ENCODE measurements at regions not wholly inside any gene's neighbourhood (a gene's known extent, or its start where the extent isn't known, plus 50 kb on each side); places are given as distances from the start of the nearest gene placed in this dataset.

- no peaks in the 10 kb centered on the region for H3K9me3 ChIP-seq (ENCODE audit: control insufficient read depth, low read depth, low read length)
- peaks cover 5% of the 10 kb centered on the region for H3K4me1 ChIP-seq (ENCODE audit: control insufficient read depth, low read depth, low read length)
- H3K9ac ChIP-seq (ENCODE audit: low read length): no peak overlapping the region
- H3K36me3 ChIP-seq (ENCODE audit: control insufficient read depth, low read depth, low read length): no peaks in the 10 kb centered on the region
- no peak overlapping the region for H3K27ac ChIP-seq (ENCODE audit: low read length)
- no peaks in the 10 kb centered on the region for H3K27me3 ChIP-seq (ENCODE audit: control insufficient read depth, insufficient read depth, low read length)
- H3K4me3 ChIP-seq (ENCODE audit: low read length): no peak overlapping the region
Measured at GRCh38 chr20:58017231-58017969, 211.1 kb downstream of the ANKRD60 start.

- Histone ChIP-seq H3K27ac (ENCODE audit: low read length) (no peak overlapping the region), H3K36me3 (ENCODE audit: control insufficient read depth, low read depth, low read length) (no peaks in the 10 kb centered on the region), H3K9me3 (ENCODE audit: control insufficient read depth, low read depth, low read length) (no peaks in the 10 kb centered on the region), H3K27me3 (ENCODE audit: control insufficient read depth, insufficient read depth, low read length) (no peaks in the 10 kb centered on the region), H3K4me1 (ENCODE audit: control insufficient read depth, low read depth, low read length) (peaks cover 5% of the 10 kb centered on the region), H3K4me3 (ENCODE audit: low read length) (no peak overlapping the region), H3K9ac (ENCODE audit: low read length) (no peak overlapping the region)
Measured at GRCh38 chr20:58016779-58017178, 211.7 kb downstream of the ANKRD60 start.

GRCh38 chr20:58014628-58015315 is 213.7 kb downstream of the ANKRD60 start:
- H3K27me3 ChIP-seq (ENCODE audit: control insufficient read depth, insufficient read depth, low read length): no peaks in the 10 kb centered on the region
- H3K4me3 ChIP-seq (ENCODE audit: low read length): no peak overlapping the region
- no peaks in the 10 kb centered on the region for H3K36me3 ChIP-seq (ENCODE audit: control insufficient read depth, low read depth, low read length)
- H3K9me3 ChIP-seq (ENCODE audit: control insufficient read depth, low read depth, low read length): no peaks in the 10 kb centered on the region
- peaks cover 5% of the 10 kb centered on the region for H3K4me1 ChIP-seq (ENCODE audit: control insufficient read depth, low read depth, low read length)
- H3K9ac ChIP-seq (ENCODE audit: low read length): no peak overlapping the region
- H3K27ac ChIP-seq (ENCODE audit: low read length): no peak overlapping the region

- Histone ChIP-seq H3K27me3 (ENCODE audit: control insufficient read depth, insufficient read depth, low read length) (no peaks in the 10 kb centered on the region), H3K27ac (ENCODE audit: low read length) (no peak overlapping the region), H3K9me3 (ENCODE audit: control insufficient read depth, low read depth, low read length) (no peaks in the 10 kb centered on the region), H3K4me3 (ENCODE audit: low read length) (no peak overlapping the region), H3K9ac (ENCODE audit: low read length) (no peak overlapping the region), H3K4me1 (ENCODE audit: control insufficient read depth, low read depth, low read length) (peaks cover 5% of the 10 kb centered on the region), H3K36me3 (ENCODE audit: control insufficient read depth, low read depth, low read length) (no peaks in the 10 kb centered on the region)
Measured at GRCh38 chr20:58012731-58013510, 215.5 kb downstream of the ANKRD60 start.

- no peaks in the 10 kb centered on the region for H3K9me3 ChIP-seq (ENCODE audit: control insufficient read depth, low read depth, low read length)
- no peaks in the 10 kb centered on the region for H3K36me3 ChIP-seq (ENCODE audit: control insufficient read depth, low read depth, low read length)
- no peak overlapping the region for H3K9ac ChIP-seq (ENCODE audit: low read length)
- no peaks in the 10 kb centered on the region for H3K27me3 ChIP-seq (ENCODE audit: control insufficient read depth, insufficient read depth, low read length)
- peaks cover 5% of the 10 kb centered on the region for H3K4me1 ChIP-seq (ENCODE audit: control insufficient read depth, low read depth, low read length)
- H3K4me3 ChIP-seq (ENCODE audit: low read length): no peak overlapping the region
- H3K27ac ChIP-seq (ENCODE audit: low read length): no peak overlapping the region
Measured at GRCh38 chr20:58011947-58012610, 216.4 kb downstream of the ANKRD60 start.

- Histone ChIP-seq H3K4me1 (ENCODE audit: control insufficient read depth, low read depth, low read length) (peaks cover 5% of the 10 kb centered on the region), H3K9me3 (ENCODE audit: control insufficient read depth, low read depth, low read length) (no peaks in the 10 kb centered on the region), H3K9ac (ENCODE audit: low read length) (no peak overlapping the region), H3K4me3 (ENCODE audit: low read length) (no peak overlapping the region), H3K36me3 (ENCODE audit: control insufficient read depth, low read depth, low read length) (no peaks in the 10 kb centered on the region), H3K27me3 (ENCODE audit: control insufficient read depth, insufficient read depth, low read length) (no peaks in the 10 kb centered on the region), H3K27ac (ENCODE audit: low read length) (no peak overlapping the region)
Measured at GRCh38 chr20:58011106-58011946, 217.1 kb downstream of the ANKRD60 start.

GRCh38 chr20:58010666-58011065 is 217.8 kb downstream of the ANKRD60 start:
- H3K9ac ChIP-seq (ENCODE audit: low read length): no peak overlapping the region
- no peaks in the 10 kb centered on the region for H3K27me3 ChIP-seq (ENCODE audit: control insufficient read depth, insufficient read depth, low read length)
- H3K9me3 ChIP-seq (ENCODE audit: control insufficient read depth, low read depth, low read length): no peaks in the 10 kb centered on the region
- H3K27ac ChIP-seq (ENCODE audit: low read length): no peak overlapping the region
- H3K4me1 ChIP-seq (ENCODE audit: control insufficient read depth, low read depth, low read length): peaks cover 5% of the 10 kb centered on the region
- no peak overlapping the region for H3K4me3 ChIP-seq (ENCODE audit: low read length)
- H3K36me3 ChIP-seq (ENCODE audit: control insufficient read depth, low read depth, low read length): no peaks in the 10 kb centered on the region

GRCh38 chr20:58010186-58010585 is 218.3 kb downstream of the ANKRD60 start:
- Histone ChIP-seq H3K9me3 (ENCODE audit: control insufficient read depth, low read depth, low read length) (no peaks in the 10 kb centered on the region), H3K36me3 (ENCODE audit: control insufficient read depth, low read depth, low read length) (no peaks in the 10 kb centered on the region), H3K9ac (ENCODE audit: low read length) (no peak overlapping the region)

GRCh38 chr20:58008866-58009265 is 219.6 kb downstream of the ANKRD60 start:
- no peak overlapping the region for H3K27ac ChIP-seq (ENCODE audit: low read length)
- no peaks in the 10 kb centered on the region for H3K27me3 ChIP-seq (ENCODE audit: control insufficient read depth, insufficient read depth, low read length)
- no peaks in the 10 kb centered on the region for H3K9me3 ChIP-seq (ENCODE audit: control insufficient read depth, low read depth, low read length)
- peaks cover 5% of the 10 kb centered on the region for H3K4me1 ChIP-seq (ENCODE audit: control insufficient read depth, low read depth, low read length)
- H3K36me3 ChIP-seq (ENCODE audit: control insufficient read depth, low read depth, low read length): no peaks in the 10 kb centered on the region
- no peak overlapping the region for H3K9ac ChIP-seq (ENCODE audit: low read length)
- H3K4me3 ChIP-seq (ENCODE audit: low read length): no peak overlapping the region

More at GRCh38 chr20:58010186-58010585, 218.3 kb downstream of the ANKRD60 start:
- no peak overlapping the region for H3K4me3 ChIP-seq (ENCODE audit: low read length)
- no peak overlapping the region for H3K27ac ChIP-seq (ENCODE audit: low read length)
- H3K4me1 ChIP-seq (ENCODE audit: control insufficient read depth, low read depth, low read length): peaks cover 5% of the 10 kb centered on the region
- H3K27me3 ChIP-seq (ENCODE audit: control insufficient read depth, insufficient read depth, low read length): no peaks in the 10 kb centered on the region

- H3K9me3 ChIP-seq (ENCODE audit: control insufficient read depth, low read depth, low read length): no peaks in the 10 kb centered on the region
Measured at GRCh38 chr20:58008413-58008812, 220.0 kb downstream of the ANKRD60 start.

More at GRCh38 chr20:58008413-58008812, 220.0 kb downstream of the ANKRD60 start:
- Histone ChIP-seq H3K4me3 (ENCODE audit: low read length) (no peak overlapping the region), H3K9ac (ENCODE audit: low read length) (no peak overlapping the region), H3K27ac (ENCODE audit: low read length) (no peak overlapping the region), H3K27me3 (ENCODE audit: control insufficient read depth, insufficient read depth, low read length) (no peaks in the 10 kb centered on the region), H3K36me3 (ENCODE audit: control insufficient read depth, low read depth, low read length) (no peaks in the 10 kb centered on the region), H3K4me1 (ENCODE audit: control insufficient read depth, low read depth, low read length) (peaks cover 4% of the 10 kb centered on the region)
